GM13976 (cell line): ENCODE measurements at regions not wholly inside any gene's neighbourhood (a gene's known extent, or its start where the extent isn't known, plus 50 kb on each side); places are given as distances from the start of the nearest gene placed in this dataset.
A peak's percentile ranks its signal among the peaks of the same experiment; 100 is the strongest.

Source experiments
- DNase-seq: peaks from one replicate; pipeline ENCODE4 v3.0.0; 2012; ENCODE audit warnings: low spot score
- CTCF ChIP-seq: IDR thresholded peaks from 2 replicates; pipeline ENCODE4 v1.5.1; 2012; ENCODE audit warnings: borderline replicate concordance, mild to moderate bottlenecking; ENCODE audit not compliant: insufficient read depth; ENCODE audit errors: extremely low read depth, missing control alignments, control extremely low read depth
- in situ Hi-C: fragments of 300-500 bp; cut with MboI; formaldehyde crosslinking; loops from one replicate; pipeline ENCODE4 v1.12.0; 2022; ENCODE audit warnings: low sequenced_read_pairs, mixed read lengths, inconsistent platforms; ENCODE audit not compliant: unreplicated experiment

- no peak for TF ChIP-seq CTCF
- in situ Hi-C loops: no loop called here
- DNase-seq: no peak
Measured at GRCh38 chr3:72188536-72188935, 403.6 kb upstream of the PROK2 start.

DNA sequence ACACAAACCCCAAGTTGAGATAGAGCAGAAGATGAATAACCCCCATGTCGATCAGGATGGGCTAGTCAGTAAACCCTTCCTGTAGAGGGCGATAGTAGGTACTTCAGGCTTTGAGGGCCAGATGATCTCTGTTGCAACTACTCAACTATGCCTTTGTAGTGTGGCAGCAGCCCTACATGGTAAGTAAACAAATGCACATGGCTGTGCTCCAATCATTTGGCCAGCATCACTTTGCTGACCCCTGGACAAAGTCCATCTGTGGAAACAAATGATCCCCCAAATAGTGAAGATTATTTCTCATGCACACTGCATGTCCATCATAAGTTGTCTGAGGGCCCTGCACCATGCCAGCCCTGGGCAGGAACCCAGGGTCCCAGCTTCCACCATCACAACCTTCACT is 402.2 kb upstream of the PROK2 start:
- in situ Hi-C loops: no loop called here
- TF ChIP-seq CTCF: peak; percentile 26
- DNase-seq: peak; percentile 29

- DNase-seq: no peak
- in situ Hi-C loops: no loop called here
- TF ChIP-seq CTCF: no peak
Measured at GRCh38 chr3:72186400-72186855, 401.5 kb upstream of the PROK2 start.

- in situ Hi-C loops: no loop called here
- TF ChIP-seq CTCF: no peak
- DNase-seq: no peak
Measured at GRCh38 chr3:72185549-72186399, 400.8 kb upstream of the PROK2 start.

DNA sequence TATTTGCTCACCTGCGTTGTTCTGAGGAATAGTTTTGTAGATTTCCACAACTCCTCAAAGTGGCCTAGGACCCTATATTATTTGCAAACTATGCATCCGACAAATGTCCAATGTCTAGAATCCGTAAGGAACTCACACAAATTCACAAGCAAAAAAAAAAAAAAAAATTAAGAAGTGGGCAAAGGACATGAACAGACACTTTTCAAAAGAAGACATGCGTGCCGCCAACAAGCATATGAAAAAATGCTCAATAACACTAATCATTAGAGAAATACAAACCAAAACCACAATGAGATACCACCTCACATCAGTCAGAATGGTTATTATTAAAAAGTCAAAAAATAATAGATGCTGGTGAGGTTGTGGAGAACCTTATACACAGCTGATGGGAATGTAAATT is 398.5 kb upstream of the PROK2 start:
- no peak for DNase-seq
- in situ Hi-C loops: no loop called here
- no peak for TF ChIP-seq CTCF

DNA sequence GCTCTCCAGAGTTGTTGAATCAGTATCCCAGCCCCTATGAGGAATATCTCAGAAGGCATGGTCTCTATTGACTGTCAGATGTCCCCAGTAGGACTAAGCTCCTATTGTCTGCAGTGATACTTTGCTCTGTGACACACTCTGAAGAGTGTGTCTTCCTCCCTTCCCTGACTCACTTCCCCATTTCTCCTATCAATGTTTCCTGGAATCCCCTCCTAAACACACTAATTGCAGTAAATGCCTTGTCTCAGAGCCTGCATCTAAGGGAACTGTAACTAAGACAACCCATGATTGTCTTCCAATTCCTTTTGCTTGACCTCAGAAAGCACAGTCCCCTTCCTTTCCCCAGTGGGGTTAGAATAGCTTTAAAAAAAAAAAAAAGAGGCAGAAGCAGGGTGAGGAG is 397.3 kb upstream of the PROK2 start:
- DNase-seq: no peak
- no peak for TF ChIP-seq CTCF
- in situ Hi-C loops: no loop called here

DNA sequence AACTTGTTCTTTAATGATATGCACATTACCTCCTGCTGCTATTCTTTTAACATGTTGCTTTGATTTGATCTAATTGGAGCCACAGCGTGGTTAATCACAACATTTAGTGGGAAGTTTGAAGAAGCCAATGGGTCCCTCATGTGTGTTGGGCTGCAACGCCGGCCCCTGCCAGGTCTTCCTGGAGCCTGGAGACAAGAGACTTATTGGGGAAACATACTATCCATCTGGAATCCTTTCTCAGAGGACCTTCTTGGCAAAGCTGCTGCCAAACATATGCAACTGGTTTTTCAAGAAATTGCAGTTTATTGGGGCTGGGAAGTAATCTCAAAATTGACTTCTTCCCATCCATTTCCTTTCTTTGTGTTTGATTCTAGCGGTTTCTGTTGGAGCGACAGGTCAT is 396.3 kb upstream of the PROK2 start:
- no peak for DNase-seq
- no peak for TF ChIP-seq CTCF
- in situ Hi-C loops: no loop called here
